Upper lobe of right lung (tissue), 1 donor: ENCODE measurements at regions not wholly inside any gene's neighbourhood (a gene's known extent, or its start where the extent isn't known, plus 50 kb on each side); places are given as distances from the start of the nearest gene placed in this dataset.

Experiments
- ATAC-seq: fragments of 200-7000 bp; cut with Tn5 transposase; one replicate; pipeline ENCODE4 v1.9.1; 2020; ENCODE audit warnings: mild to moderate bottlenecking, moderate library complexity
- DNase-seq: peaks from one replicate; pipeline ENCODE4 v3.0.0-alpha.2; 2020
- H3K27ac ChIP-seq: fragments of 200-600 bp; one replicate; pipeline ENCODE4 v1.8.0; 2022
- H3K27me3 ChIP-seq: fragments of 200-600 bp; one replicate; pipeline ENCODE4 v1.8.0; 2022; ENCODE audit warnings: mild to moderate bottlenecking
- H3K36me3 ChIP-seq: fragments of 200-600 bp; one replicate; pipeline ENCODE4 v1.8.0; 2022
- H3K4me1 ChIP-seq: fragments of 200-600 bp; one replicate; pipeline ENCODE4 v1.8.0; 2022
- H3K4me3 ChIP-seq: fragments of 200-600 bp; one replicate; pipeline ENCODE4 v1.8.0; 2022; ENCODE audit warnings: mild to moderate bottlenecking
- H3K9me3 ChIP-seq: fragments of 200-600 bp; one replicate; pipeline ENCODE4 v1.8.0; 2022
- CTCF ChIP-seq: fragments of 200-600 bp; IDR thresholded peaks from one replicate; pipeline ENCODE4 v1.8.0; 2022; ENCODE audit warnings: antibody characterized with exemption
- intact Hi-C: fragments of 100-400 bp; cut with DNase I; formaldehyde crosslinking; loops from one replicate; pipeline ENCODE4 v1.11.0; 2022
- donor health status: DM: no; HTN: yes; CAD: no; lungs with severe emphysema.

- H3K9me3 ChIP-seq: no peaks in the 10 kb centered on the region
- no peak overlapping the region for H3K27ac ChIP-seq
- H3K4me1 ChIP-seq: no peaks in the 10 kb centered on the region
- no peak overlapping the region for H3K4me3 ChIP-seq
- ATAC-seq (no peak), DNase-seq (no peak)
- TF ChIP-seq CTCF: no peak
- no peaks in the 10 kb centered on the region for H3K27me3 ChIP-seq
- no peaks in the 10 kb centered on the region for H3K36me3 ChIP-seq
- intact Hi-C loops: no loop called here
Observed at GRCh38 chr13:108115738-108116137, 99.6 kb downstream of the LIG4 start.

- no peaks in the 10 kb centered on the region for H3K27me3 ChIP-seq
- H3K9me3 ChIP-seq: no peaks in the 10 kb centered on the region
- ATAC-seq (no peak), DNase-seq (no peak)
- H3K4me3 ChIP-seq: no peak overlapping the region
- H3K27ac ChIP-seq: no peak overlapping the region
- intact Hi-C loops: no loop called here
- TF ChIP-seq CTCF: no peak
- no peaks in the 10 kb centered on the region for H3K4me1 ChIP-seq
- no peaks in the 10 kb centered on the region for H3K36me3 ChIP-seq
Observed at GRCh38 chr13:108113407-108113806, 101.9 kb downstream of the LIG4 start.

GRCh38 chr13:108104736-108105135 lies 110.6 kb downstream of the LIG4 start:
- no peak for TF ChIP-seq CTCF
- intact Hi-C loops: no loop called here
- no peak for DNase-seq
- Histone ChIP-seq H3K4me1 (no peaks in the 10 kb centered on the region), H3K4me3 (no peak overlapping the region), H3K9me3 (no peaks in the 10 kb centered on the region), H3K27me3 (no peaks in the 10 kb centered on the region), H3K36me3 (no peaks in the 10 kb centered on the region), H3K27ac (no peak overlapping the region)
- ATAC-seq: no peak

GRCh38 chr13:108102771-108103170 lies 112.6 kb downstream of the LIG4 start:
- DNase-seq (no peak), ATAC-seq (peak; percentile 45)
- Histone ChIP-seq H3K9me3 (no peaks in the 10 kb centered on the region), H3K4me1 (no peaks in the 10 kb centered on the region), H3K36me3 (no peaks in the 10 kb centered on the region), H3K27ac (no peak overlapping the region), H3K27me3 (no peaks in the 10 kb centered on the region), H3K4me3 (no peak overlapping the region)
- intact Hi-C loops: no loop called here
- TF ChIP-seq CTCF: no peak

GRCh38 chr13:108096301-108096915 lies 118.9 kb downstream of the LIG4 start:
- H3K27ac ChIP-seq: no peak overlapping the region
- H3K4me1 ChIP-seq: no peaks in the 10 kb centered on the region
- H3K36me3 ChIP-seq: no peaks in the 10 kb centered on the region
- ATAC-seq (no peak), DNase-seq (no peak)
- intact Hi-C loops: no loop called here
- H3K4me3 ChIP-seq: no peak overlapping the region
- H3K27me3 ChIP-seq: no peaks in the 10 kb centered on the region
- TF ChIP-seq CTCF: no peak
- no peaks in the 10 kb centered on the region for H3K9me3 ChIP-seq

GRCh38 chr13:108095036-108095435 lies 120.3 kb downstream of the LIG4 start:
- Histone ChIP-seq H3K27me3 (no peaks in the 10 kb centered on the region), H3K9me3 (no peaks in the 10 kb centered on the region), H3K27ac (no peak overlapping the region), H3K4me3 (no peak overlapping the region), H3K36me3 (no peaks in the 10 kb centered on the region), H3K4me1 (no peaks in the 10 kb centered on the region)
- intact Hi-C loops: no loop called here
- TF ChIP-seq CTCF: no peak
- ATAC-seq: no peak
- no peak for DNase-seq
